Activated CD4-positive, alpha-beta memory T cell treated with anti-CD3 and anti-CD28 coated beads for 36 hours (primary cell): ENCODE measurements at regions not wholly inside any gene's neighbourhood (a gene's known extent, or its start where the extent isn't known, plus 50 kb on each side); places are given as distances from the start of the nearest gene placed in this dataset.
"Not testable (repeated sequence)": the region's sequence is repeated elsewhere in the genome, so short reads cannot be mapped to it uniquely, and the experiment has no call there.

ENCODE experiments used
- CTCF ChIA-PET: fragments of 350-600 bp; sonication (Branson Sonifier 250); formaldehyde crosslinking; loops from one replicate; lab custom pipeline; 2021; ENCODE audit warnings: antibody characterized with exemption, inconsistent platforms; lab: Charles Lee
- POLR2A ChIA-PET: fragments of 350-600 bp; sonication (Branson Sonifier 250); formaldehyde crosslinking; loops from one replicate; lab custom pipeline; 2021; ENCODE audit warnings: antibody characterized with exemption; lab: Charles Lee
- DNase-seq: peaks from one replicate; pipeline ENCODE4 v3.0.0-alpha.2; 2020
- H3K27ac Mint-ChIP-seq: one replicate; pipeline ENCODE4 v1.8.0; 2021; ENCODE audit warnings: mixed read lengths
- H3K27me3 Mint-ChIP-seq: one replicate; pipeline ENCODE4 v1.8.0; 2021; ENCODE audit warnings: mixed read lengths
- H3K36me3 Mint-ChIP-seq: one replicate; pipeline ENCODE4 v1.8.0; 2021; ENCODE audit warnings: mixed read lengths
- H3K4me1 Mint-ChIP-seq: one replicate; pipeline ENCODE4 v1.8.0; 2021; ENCODE audit warnings: low read depth, mixed read lengths
- H3K4me3 Mint-ChIP-seq: one replicate; pipeline ENCODE4 v1.8.0; 2021; ENCODE audit warnings: mild to moderate bottlenecking, mixed read lengths
- H3K9me3 Mint-ChIP-seq: one replicate; pipeline ENCODE4 v1.8.0; 2021; ENCODE audit warnings: mixed read lengths
- intact Hi-C: fragments of 100-400 bp; cut with micrococcal nuclease; formaldehyde crosslinking; loops from one replicate; pipeline ENCODE4 v1.15.1; 2023

GRCh38 chr6:85355816-85356215 lies 94.1 kb upstream of the NT5E start:
- DNase-seq: no peak
- intact Hi-C loops: loop anchor here (1.0 to 2.0 kb wide), 4 partner anchors 127 to 321 kb away; no protein-coding TSS in a partner anchor
- Mint-ChIP-seq H3K9me3 (no peaks in the 10 kb centered on the region), H3K36me3 (no peaks in the 10 kb centered on the region), H3K27ac (no peak overlapping the region), H3K4me1 (peaks cover under 1% of the 10 kb centered on the region), H3K27me3 (peaks cover 5% of the 10 kb centered on the region), H3K4me3 (no peak overlapping the region)
- ChIA-PET CTCF (interaction anchor here (0.6 to 6.6 kb wide), 14 partner anchors 23 to 238 kb away, joined by 3 to 103 read pairs (median 4); partner anchors contain the start of genes NT5E and SNX14), POLR2A (no interaction called here)

- no peaks in the 10 kb centered on the region for H3K4me1 Mint-ChIP-seq
- no peaks in the 10 kb centered on the region for H3K36me3 Mint-ChIP-seq
- DNase-seq: peak; percentile 71
- POLR2A ChIA-PET: no interaction called here
- intact Hi-C loops: loop anchor here (1.0 to 2.0 kb wide), 4 partner anchors 128 to 322 kb away; no protein-coding TSS in a partner anchor
- no peaks in the 10 kb centered on the region for H3K9me3 Mint-ChIP-seq
- no peak overlapping the region for H3K4me3 Mint-ChIP-seq
- H3K27ac Mint-ChIP-seq: no peak overlapping the region
- H3K27me3 Mint-ChIP-seq: peaks cover 5% of the 10 kb centered on the region
- CTCF ChIA-PET: interaction anchor here (0.6 to 6.6 kb wide), 18 partner anchors 10 to 239 kb away, joined by 3 to 103 read pairs (median 4); partner anchors contain the start of genes NT5E and SNX14
Observed at GRCh38 chr6:85354761-85355618, 94.9 kb upstream of the NT5E start.

- ChIA-PET CTCF (interaction anchor here (0.9 to 6.6 kb wide), 6 partner anchors 8 to 184 kb away, joined by 3 to 103 read pairs (median 4); no protein-coding TSS in a partner anchor), POLR2A (no interaction called here)
- no peak for DNase-seq
- Mint-ChIP-seq H3K9me3 (no peaks in the 10 kb centered on the region), H3K4me1 (no peaks in the 10 kb centered on the region), H3K27me3 (peaks cover 3% of the 10 kb centered on the region), H3K27ac (no peak overlapping the region), H3K36me3 (no peaks in the 10 kb centered on the region), H3K4me3 (no peak overlapping the region)
- intact Hi-C loops: no loop called here
Observed at GRCh38 chr6:85353012-85353411, 96.9 kb upstream of the NT5E start.

GRCh38 chr6:85348643-85349042 lies 101.2 kb upstream of the NT5E start:
- H3K9me3 Mint-ChIP-seq: no peaks in the 10 kb centered on the region
- no peak overlapping the region for H3K27ac Mint-ChIP-seq
- no peaks in the 10 kb centered on the region for H3K4me1 Mint-ChIP-seq
- H3K4me3 Mint-ChIP-seq: no peak overlapping the region
- H3K27me3 Mint-ChIP-seq: peaks cover 2% of the 10 kb centered on the region
- intact Hi-C loops: no loop called here
- no peak for DNase-seq
- no peaks in the 10 kb centered on the region for H3K36me3 Mint-ChIP-seq
- CTCF ChIA-PET: no interaction called here
- POLR2A ChIA-PET: no interaction called here

GRCh38 chr6:85347812-85348211 lies 102.1 kb upstream of the NT5E start:
- CTCF ChIA-PET: no interaction called here
- H3K36me3 Mint-ChIP-seq: no peaks in the 10 kb centered on the region
- intact Hi-C loops: no loop called here
- H3K4me1 Mint-ChIP-seq: no peaks in the 10 kb centered on the region
- H3K27ac Mint-ChIP-seq: no peak overlapping the region
- POLR2A ChIA-PET: no interaction called here
- no peak overlapping the region for H3K4me3 Mint-ChIP-seq
- H3K27me3 Mint-ChIP-seq: peaks cover 3% of the 10 kb centered on the region
- no peaks in the 10 kb centered on the region for H3K9me3 Mint-ChIP-seq
- DNase-seq: no peak

GRCh38 chr6:85346196-85346595 lies 103.7 kb upstream of the NT5E start:
- peaks cover 5% of the 10 kb centered on the region for H3K27me3 Mint-ChIP-seq
- no peak for DNase-seq
- no peak overlapping the region for H3K4me3 Mint-ChIP-seq
- H3K36me3 Mint-ChIP-seq: no peaks in the 10 kb centered on the region
- intact Hi-C loops: no loop called here
- POLR2A ChIA-PET: no interaction called here
- no peak overlapping the region for H3K27ac Mint-ChIP-seq
- CTCF ChIA-PET: no interaction called here
- H3K4me1 Mint-ChIP-seq: no peaks in the 10 kb centered on the region
- no peaks in the 10 kb centered on the region for H3K9me3 Mint-ChIP-seq

- no peaks in the 10 kb centered on the region for H3K36me3 Mint-ChIP-seq
- intact Hi-C loops: no loop called here
- H3K27me3 Mint-ChIP-seq: peaks cover 4% of the 10 kb centered on the region
- no peaks in the 10 kb centered on the region for H3K9me3 Mint-ChIP-seq
- CTCF ChIA-PET: interaction anchor here (1.5 kb wide), 1 partner anchor 9 kb away, joined by 4 read pairs; no protein-coding TSS in a partner anchor
- no peaks in the 10 kb centered on the region for H3K4me1 Mint-ChIP-seq
- DNase-seq: no peak
- H3K4me3 Mint-ChIP-seq: no peak overlapping the region
- POLR2A ChIA-PET: no interaction called here
- H3K27ac Mint-ChIP-seq: no peak overlapping the region
Observed at GRCh38 chr6:85344996-85345395, 104.9 kb upstream of the NT5E start.

GRCh38 chr6:85343428-85343827 lies 106.5 kb upstream of the NT5E start:
- CTCF ChIA-PET: interaction anchor here (1.1 kb wide), 1 partner anchor 139 kb away, joined by 3 read pairs; no protein-coding TSS in a partner anchor
- Mint-ChIP-seq H3K4me1 (no peaks in the 10 kb centered on the region), H3K27ac (no peak overlapping the region), H3K27me3 (peaks cover 4% of the 10 kb centered on the region), H3K4me3 (no peak overlapping the region), H3K36me3 (no peaks in the 10 kb centered on the region), H3K9me3 (no peaks in the 10 kb centered on the region)
- POLR2A ChIA-PET: no interaction called here
- intact Hi-C loops: no loop called here
- no peak for DNase-seq

GRCh38 chr6:85329196-85329595 lies 120.7 kb upstream of the NT5E start:
- Mint-ChIP-seq H3K4me1 (no peaks in the 10 kb centered on the region), H3K27me3 (peaks cover 4% of the 10 kb centered on the region), H3K27ac (no peak overlapping the region), H3K4me3 (no peak overlapping the region), H3K36me3 (no peaks in the 10 kb centered on the region), H3K9me3 (no peaks in the 10 kb centered on the region)
- intact Hi-C loops: loop anchor here (10.0 kb wide), 2 partner anchors 1104 to 1714 kb away; partner anchors contain the start of gene CEP162
- ChIA-PET CTCF (no interaction called here), POLR2A (no interaction called here)
- no peak for DNase-seq

- H3K36me3 Mint-ChIP-seq, POLR2A ChIA-PET, CTCF ChIA-PET, DNase-seq, H3K4me1 Mint-ChIP-seq, H3K27ac Mint-ChIP-seq, H3K27me3 Mint-ChIP-seq, H3K9me3 Mint-ChIP-seq, H3K4me3 Mint-ChIP-seq: not testable (repeated sequence)
- intact Hi-C loops: loop anchor here (10.0 kb wide), 2 partner anchors 1101 to 1711 kb away; partner anchors contain the start of gene CEP162
Observed at GRCh38 chr6:85325811-85326210, 124.1 kb upstream of the NT5E start.

- H3K27ac Mint-ChIP-seq: no peak overlapping the region
- H3K9me3 Mint-ChIP-seq: no peaks in the 10 kb centered on the region
- ChIA-PET CTCF (interaction anchor here (0.9 to 2.3 kb wide), 9 partner anchors 9 to 1973 kb away, joined by 3 to 10 read pairs (median 4); partner anchors contain the start of gene CEP162), POLR2A (no interaction called here)
- DNase-seq: peak; percentile 78
- no peaks in the 10 kb centered on the region for H3K36me3 Mint-ChIP-seq
- peaks cover 1% of the 10 kb centered on the region for H3K27me3 Mint-ChIP-seq
- intact Hi-C loops: loop anchor here (5.0 to 10.0 kb wide), 4 partner anchors 196 to 1709 kb away; partner anchors contain the start of gene CEP162
- H3K4me3 Mint-ChIP-seq: no peak overlapping the region
- no peaks in the 10 kb centered on the region for H3K4me1 Mint-ChIP-seq
Observed at GRCh38 chr6:85323435-85324040, 126.3 kb upstream of the NT5E start.
